GM12865 (cell line): ENCODE measurements at regions not wholly inside any gene's neighbourhood (a gene's known extent, or its start where the extent isn't known, plus 50 kb on each side); places are given as distances from the start of the nearest gene placed in this dataset.

ENCODE experiments used
- DNase-seq: peaks from one replicate; pipeline ENCODE4 v3.0.0; 2010; ENCODE audit warnings: low read depth
- H3K4me3 ChIP-seq: 2 replicates; pipeline ENCODE4 v1.5.1; 2011; ENCODE audit warnings: mild to moderate bottlenecking, low read depth, low read length, control low read depth
- CTCF ChIP-seq: IDR thresholded peaks from 2 replicates; pipeline ENCODE4 v1.5.1; 2011; ENCODE audit warnings: low read length, control low read depth, low read depth, inconsistent platforms; ENCODE audit not compliant: insufficient read depth; ENCODE audit errors: missing control alignments

GRCh38 chr20:40188319-40188718 is 500.7 kb downstream of the MAFB start:
- DNase-seq: no peak
- no peak for TF ChIP-seq CTCF
- H3K4me3 ChIP-seq: no peak overlapping the region

- H3K4me3 ChIP-seq: no peak overlapping the region
- DNase-seq: no peak
- TF ChIP-seq CTCF: no peak
Measured at GRCh38 chr20:40186826-40187225, 502.2 kb downstream of the MAFB start.

GRCh38 chr20:40181676-40182075 is 507.4 kb downstream of the MAFB start:
- no peak overlapping the region for H3K4me3 ChIP-seq
- TF ChIP-seq CTCF: no peak
- no peak for DNase-seq

- TF ChIP-seq CTCF: no peak
- no peak overlapping the region for H3K4me3 ChIP-seq
- DNase-seq: no peak
Measured at GRCh38 chr20:40176098-40176841, 512.8 kb downstream of the MAFB start.

- H3K4me3 ChIP-seq: no peak overlapping the region
- no peak for DNase-seq
- TF ChIP-seq CTCF: no peak
Measured at GRCh38 chr20:40175296-40175695, 513.7 kb downstream of the MAFB start.

- DNase-seq: no peak
- no peak for TF ChIP-seq CTCF
- no peak overlapping the region for H3K4me3 ChIP-seq
Measured at GRCh38 chr20:40173872-40174271, 515.2 kb downstream of the MAFB start.
